Bronchial epithelial cell (primary cell): ENCODE measurements at regions not wholly inside any gene's neighbourhood (a gene's known extent, or its start where the extent isn't known, plus 50 kb on each side); places are given as distances from the start of the nearest gene placed in this dataset.

Experiments used
- DNase-seq: peaks from one replicate; pipeline ENCODE4 v3.0.0-alpha.2; 2010; ENCODE audit warnings: low read depth
- FAIRE-seq: peaks from 2 replicates; lab custom pipeline; 2011; peaks lifted over from hg19 to GRCh38; lab: Jason Lieb, UNC
- H3K27me3 ChIP-seq: 2 replicates; pipeline ENCODE4 v1.5.1; 2011; ENCODE audit warnings: low read length; ENCODE audit not compliant: control insufficient read depth, insufficient read depth
- H3K36me3 ChIP-seq: 2 replicates; pipeline ENCODE4 v1.5.1; 2011; ENCODE audit warnings: low read length; ENCODE audit not compliant: control insufficient read depth, insufficient read depth
- H3K4me3 ChIP-seq: 2 replicates; pipeline ENCODE4 v1.5.1; 2011; ENCODE audit warnings: mild to moderate bottlenecking, low read depth, low read length, control low read depth
- CTCF ChIP-seq: IDR thresholded peaks from 2 replicates; pipeline ENCODE4 v1.5.1; 2011; ENCODE audit warnings: mild to moderate bottlenecking, moderate library complexity, low read length, control low read depth, inconsistent platforms; ENCODE audit not compliant: insufficient read depth, severe bottlenecking

- no peak for TF ChIP-seq CTCF
- DNase-seq (no peak), FAIRE-seq (no peak)
- H3K36me3 ChIP-seq = no peaks in the 10 kb centered on the region
- H3K4me3 ChIP-seq = no peak overlapping the region
- H3K27me3 ChIP-seq = no peaks in the 10 kb centered on the region
Measured at GRCh38 chr6:137646484-137646883, 152.3 kb upstream of the OLIG3 start.

GRCh38 chr6:137647762-137648447 lies 153.7 kb upstream of the OLIG3 start:
- DNase-seq (peak; percentile 67), FAIRE-seq (peak; percentile 23)
- Histone ChIP-seq H3K4me3 (no peak overlapping the region), H3K27me3 (no peaks in the 10 kb centered on the region), H3K36me3 (no peaks in the 10 kb centered on the region)
- TF ChIP-seq CTCF = no peak

GRCh38 chr6:137650720-137651119 lies 156.5 kb upstream of the OLIG3 start:
- Histone ChIP-seq H3K36me3 (no peaks in the 10 kb centered on the region), H3K27me3 (no peaks in the 10 kb centered on the region), H3K4me3 (no peak overlapping the region)
- no peak for TF ChIP-seq CTCF
- no peak for FAIRE-seq
- no peak for DNase-seq

- TF ChIP-seq CTCF = no peak
- H3K27me3 ChIP-seq = no peaks in the 10 kb centered on the region
- no peak overlapping the region for H3K4me3 ChIP-seq
- no peak for DNase-seq
- H3K36me3 ChIP-seq = no peaks in the 10 kb centered on the region
- no peak for FAIRE-seq
Measured at GRCh38 chr6:137651178-137651577, 157.0 kb upstream of the OLIG3 start.

- no peak for TF ChIP-seq CTCF
- no peak for DNase-seq
- Histone ChIP-seq H3K36me3 (no peaks in the 10 kb centered on the region), H3K27me3 (no peaks in the 10 kb centered on the region), H3K4me3 (no peak overlapping the region)
- no peak for FAIRE-seq
Measured at GRCh38 chr6:137651591-137652335, 157.6 kb upstream of the OLIG3 start.
